22Rv1 (cell line): ENCODE measurements at regions not wholly inside any gene's neighbourhood (a gene's known extent, or its start where the extent isn't known, plus 50 kb on each side); places are given as distances from the start of the nearest gene placed in this dataset.

Experiments used
- H3K27ac ChIP-seq: fragments of 450-650 bp; 2 replicates; pipeline ENCODE4 v1.5.1; 2017
- ZFX ChIP-seq: fragments of 450-650 bp; IDR thresholded peaks from 2 replicates; pipeline ENCODE4 v1.6.1; 2017; ENCODE audit warnings: antibody characterized with exemption, borderline replicate concordance
- TF ChIP-seq, protein P1 (sequence below): fragments of 450-650 bp; IDR thresholded peaks from 2 replicates; pipeline ENCODE4 v1.5.1; 2017; ENCODE audit warnings: mild to moderate bottlenecking

DNA sequence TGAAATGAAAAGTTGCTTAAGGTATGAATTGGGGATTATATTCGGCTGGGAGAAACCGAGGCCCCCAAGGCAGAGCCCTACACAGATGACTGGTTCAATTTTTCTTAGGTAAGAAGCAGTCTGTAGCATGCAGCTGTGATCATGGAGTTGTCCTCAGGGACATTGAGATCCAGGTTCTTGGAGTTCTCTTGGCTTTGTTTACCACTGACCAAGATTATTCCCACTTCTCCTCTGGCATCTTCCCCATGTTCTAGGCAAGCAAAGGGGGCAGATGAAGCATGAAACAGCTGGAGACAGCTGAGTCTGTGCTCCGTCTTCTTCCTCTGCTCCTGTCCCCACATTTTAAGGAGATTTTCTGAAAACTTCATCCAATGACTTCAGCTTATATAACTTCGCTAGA, 129.5 kb upstream of the BMPER start:
- no peak for TF ChIP-seq ZFX
- TF ChIP-seq, protein P1, sequence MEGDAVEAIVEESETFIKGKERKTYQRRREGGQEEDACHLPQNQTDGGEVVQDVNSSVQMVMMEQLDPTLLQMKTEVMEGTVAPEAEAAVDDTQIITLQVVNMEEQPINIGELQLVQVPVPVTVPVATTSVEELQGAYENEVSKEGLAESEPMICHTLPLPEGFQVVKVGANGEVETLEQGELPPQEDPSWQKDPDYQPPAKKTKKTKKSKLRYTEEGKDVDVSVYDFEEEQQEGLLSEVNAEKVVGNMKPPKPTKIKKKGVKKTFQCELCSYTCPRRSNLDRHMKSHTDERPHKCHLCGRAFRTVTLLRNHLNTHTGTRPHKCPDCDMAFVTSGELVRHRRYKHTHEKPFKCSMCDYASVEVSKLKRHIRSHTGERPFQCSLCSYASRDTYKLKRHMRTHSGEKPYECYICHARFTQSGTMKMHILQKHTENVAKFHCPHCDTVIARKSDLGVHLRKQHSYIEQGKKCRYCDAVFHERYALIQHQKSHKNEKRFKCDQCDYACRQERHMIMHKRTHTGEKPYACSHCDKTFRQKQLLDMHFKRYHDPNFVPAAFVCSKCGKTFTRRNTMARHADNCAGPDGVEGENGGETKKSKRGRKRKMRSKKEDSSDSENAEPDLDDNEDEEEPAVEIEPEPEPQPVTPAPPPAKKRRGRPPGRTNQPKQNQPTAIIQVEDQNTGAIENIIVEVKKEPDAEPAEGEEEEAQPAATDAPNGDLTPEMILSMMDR, result no peak
- no peak overlapping the region for H3K27ac ChIP-seq

DNA sequence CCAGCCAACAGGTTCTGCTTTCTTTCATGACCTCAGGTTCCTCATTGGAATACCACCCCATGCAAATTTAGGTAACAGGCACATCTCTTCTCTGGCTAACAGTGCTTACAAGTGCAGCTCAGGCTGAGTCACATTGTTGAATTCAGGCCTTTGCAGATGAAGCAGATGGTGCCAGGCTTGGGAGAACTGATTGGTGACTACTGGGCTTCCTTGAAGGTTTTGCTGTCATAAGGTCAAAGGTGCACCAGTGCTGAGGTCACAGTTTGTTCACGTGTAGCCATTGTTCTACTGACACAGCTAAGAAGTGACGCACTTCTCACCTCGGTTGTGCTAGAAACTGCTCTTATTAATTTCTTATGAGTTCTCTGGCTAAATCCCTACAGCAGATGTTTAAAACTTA, 128.6 kb upstream of the BMPER start:
- TF ChIP-seq ZFX, result no peak
- TF ChIP-seq, protein P1, result no peak
- H3K27ac ChIP-seq, result no peak overlapping the region

DNA sequence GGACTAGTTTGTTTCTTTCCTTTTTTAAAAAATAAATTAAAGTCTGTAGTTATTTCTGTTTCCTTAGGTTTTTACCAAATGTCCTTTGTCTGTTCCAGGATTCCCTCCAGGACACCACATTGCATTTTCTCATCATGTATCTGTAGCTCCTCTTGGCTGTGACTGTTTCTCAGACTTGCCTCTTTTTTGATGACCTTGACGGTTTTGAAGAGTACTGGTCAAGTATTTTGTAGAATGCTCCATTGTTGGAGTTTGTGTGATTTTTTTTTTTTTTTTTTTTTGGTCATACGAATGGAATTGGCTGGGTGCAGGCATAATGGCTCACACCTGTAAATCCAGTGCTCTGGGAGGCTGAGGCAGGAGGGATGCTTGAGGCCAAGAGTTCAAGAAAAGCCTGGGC, 127.1 kb upstream of the BMPER start:
- no peak for TF ChIP-seq ZFX
- TF ChIP-seq, protein P1, result no peak
- H3K27ac ChIP-seq, result no peak overlapping the region

DNA sequence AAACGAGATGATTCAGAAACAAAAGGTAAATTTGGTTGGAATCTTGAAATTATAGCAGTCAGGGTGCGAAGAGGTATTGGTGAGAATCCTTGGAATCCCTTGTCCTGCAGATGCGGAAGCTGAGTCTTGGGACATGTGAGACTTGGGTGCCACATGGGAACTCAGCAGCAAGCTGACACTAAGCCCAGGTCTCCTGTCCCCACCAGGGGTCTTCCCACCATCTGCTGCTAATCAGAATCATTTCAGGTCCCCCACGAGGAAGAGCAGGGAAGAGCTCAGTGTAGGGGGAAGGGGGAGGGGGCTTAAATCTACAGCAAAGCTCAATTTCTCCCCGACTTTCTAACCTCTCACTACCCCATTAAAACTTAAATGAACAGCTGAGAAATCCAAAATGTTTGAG, 126.1 kb upstream of the BMPER start:
- H3K27ac ChIP-seq, result no peak overlapping the region
- TF ChIP-seq ZFX, result no peak
- TF ChIP-seq, protein P1, result no peak

DNA sequence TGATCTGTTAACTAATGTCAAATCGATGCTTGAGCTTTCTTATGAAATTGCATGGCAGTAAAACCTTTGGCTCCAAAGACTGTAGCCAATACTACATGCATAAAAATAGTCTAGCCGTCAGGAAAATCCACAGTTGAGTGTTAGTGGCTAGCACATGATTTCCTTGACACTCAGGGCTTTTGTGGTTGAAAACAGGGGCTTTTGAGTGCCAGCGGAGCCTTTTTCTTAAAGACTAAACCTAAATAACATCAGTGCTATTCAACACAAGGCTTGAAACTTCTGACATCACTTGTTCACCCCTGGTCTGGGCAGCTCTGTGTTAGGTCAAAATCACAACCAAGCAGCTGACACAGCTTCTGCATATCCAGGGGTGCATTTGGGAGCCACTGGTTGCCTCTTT, 124.2 kb upstream of the BMPER start:
- H3K27ac ChIP-seq, result no peak overlapping the region
- TF ChIP-seq ZFX, result no peak
- TF ChIP-seq, protein P1, result no peak

DNA sequence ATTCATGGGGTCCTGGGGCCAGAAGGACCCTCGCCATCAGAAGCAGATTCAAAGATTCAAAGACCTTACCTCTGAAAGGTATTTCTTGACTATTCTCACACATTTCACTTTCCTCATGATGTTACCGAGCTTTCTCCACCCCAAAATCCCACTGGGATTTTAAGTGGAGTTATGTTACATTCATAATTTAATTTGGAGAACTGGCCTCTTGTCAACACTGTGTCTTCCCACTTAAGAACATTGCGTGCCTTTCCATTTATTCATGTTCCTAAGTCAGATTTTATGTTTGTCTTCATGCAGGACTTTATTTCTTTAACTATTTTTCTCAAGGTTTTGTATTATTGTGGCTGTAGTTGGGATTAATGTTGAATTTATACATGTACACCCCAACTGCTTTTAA, 123.5 kb upstream of the BMPER start:
- H3K27ac ChIP-seq, result no peak overlapping the region
- TF ChIP-seq ZFX, result no peak
- TF ChIP-seq, protein P1, result no peak

DNA sequence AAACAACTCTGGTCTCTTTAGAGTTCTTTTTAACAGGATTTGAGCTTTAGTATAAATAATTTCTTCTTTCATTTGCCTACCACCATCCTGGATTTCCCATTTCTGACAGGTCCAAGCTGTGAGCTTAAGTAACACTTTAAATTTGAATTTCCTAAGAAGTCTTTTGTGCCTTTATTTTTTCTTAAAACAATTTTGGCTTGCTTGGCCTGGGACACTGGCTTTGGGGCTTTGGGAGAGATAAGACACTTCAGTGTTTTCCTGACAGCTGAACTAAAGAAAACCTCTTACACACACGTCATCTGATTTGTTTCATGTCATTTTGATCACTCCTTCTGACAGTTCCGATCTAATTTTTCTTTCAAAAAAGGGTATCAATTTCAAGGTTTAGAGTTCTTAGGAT, 121.3 kb upstream of the BMPER start:
- TF ChIP-seq, protein P1, result no peak
- TF ChIP-seq ZFX, result no peak
- no peak overlapping the region for H3K27ac ChIP-seq
